BLaER1 treated with 17β-estradiol and CSF1 and Interleukin-3, amounts not matched to agents 10 nM and 100 nM (cell line): ENCODE measurements at regions not wholly inside any gene's neighbourhood (a gene's known extent, or its start where the extent isn't known, plus 50 kb on each side); places are given as distances from the start of the nearest gene placed in this dataset.

ENCODE experiments used
- H3K27ac ChIP-seq, 11 experiments: shearing (Covaris generic); formaldehyde crosslinking; 2 replicates each; pipeline ENCODE4 v1.8.1; 2022
- H3K27me3 ChIP-seq, 11 experiments: shearing (Covaris generic); formaldehyde crosslinking; 2 replicates each; pipeline ENCODE4 v1.8.1; 2022
- H3K36me3 ChIP-seq, 11 experiments: shearing (Covaris generic); formaldehyde crosslinking; 2 replicates each; pipeline ENCODE4 v1.8.1; 2022
- H3K4me1 ChIP-seq, 10 experiments: shearing (Covaris generic); formaldehyde crosslinking; 2 replicates each; pipeline ENCODE4 v1.8.1; 2022
- H3K4me2 ChIP-seq, 11 experiments: shearing (Covaris generic); formaldehyde crosslinking; 2 replicates each; pipeline ENCODE4 v1.8.1; 2022
- H3K4me3 ChIP-seq, 10 experiments: shearing (Covaris generic); formaldehyde crosslinking; 2 replicates each; pipeline ENCODE4 v1.8.1; 2022
- H3K9ac ChIP-seq, 11 experiments: shearing (Covaris generic); formaldehyde crosslinking; 2 replicates each; pipeline ENCODE4 v1.8.1; 2022
- H3K9me3 ChIP-seq, 11 experiments: shearing (Covaris generic); formaldehyde crosslinking; replicated peaks in 1 of 11; 2 replicates each; pipeline ENCODE4 v1.8.1; 2022
- H4K20me1 ChIP-seq, 11 experiments: shearing (Covaris generic); formaldehyde crosslinking; 2 replicates each; pipeline ENCODE4 v1.8.1; 2022
- Cebpa-rat ChIP-seq, 11 experiments: shearing (Covaris generic); IDR thresholded peaks; 2 replicates each; pipeline ENCODE4 v1.8.1; 2022

DNA sequence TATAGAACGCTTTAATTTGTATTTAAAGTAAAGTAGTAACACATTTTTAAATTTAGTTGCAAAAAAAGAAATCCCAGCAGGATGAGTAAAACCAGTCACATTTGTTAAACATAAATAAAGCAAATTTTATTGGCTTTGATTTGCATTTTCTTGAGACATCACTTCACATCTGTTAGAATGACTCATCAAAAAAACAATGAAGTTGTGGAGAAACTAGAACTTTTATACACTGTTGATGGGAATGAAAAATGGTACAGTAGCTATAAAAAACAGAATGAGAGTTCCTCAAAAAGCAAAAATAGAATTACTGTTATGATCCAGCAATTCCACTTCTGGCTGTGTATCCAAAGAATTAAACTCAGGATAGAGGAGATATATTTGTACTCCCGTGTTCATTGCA, 454.0 kb upstream of the KLHL4 start:
- no peaks in the 10 kb centered on the region for H3K9me3 ChIP-seq
- H3K4me2 ChIP-seq: no peak overlapping the region
- H3K27ac ChIP-seq: no peak overlapping the region
- TF ChIP-seq Cebpa-rat (IDR thresholded peaks at IDR 0.05): no peak
- no peaks in the 10 kb centered on the region for H3K36me3 ChIP-seq
- H3K4me3 ChIP-seq: no peak overlapping the region
- H3K4me1 ChIP-seq: peaks cover 0 to 8% (median 0%) of the 10 kb centered on the region in 10 experiments; a peak in 3 of 20 replicates
- H3K9ac ChIP-seq: no peak overlapping the region
- peaks cover 49 to 93% (median 81%) of the 10 kb centered on the region in 11 experiments for H3K27me3 ChIP-seq
- H4K20me1 ChIP-seq: 0 out of 22 replicates have a peak, but pooled peaks cover 0 to 3% (median 0%) of the 10 kb centered on the region in 11 experiments

DNA sequence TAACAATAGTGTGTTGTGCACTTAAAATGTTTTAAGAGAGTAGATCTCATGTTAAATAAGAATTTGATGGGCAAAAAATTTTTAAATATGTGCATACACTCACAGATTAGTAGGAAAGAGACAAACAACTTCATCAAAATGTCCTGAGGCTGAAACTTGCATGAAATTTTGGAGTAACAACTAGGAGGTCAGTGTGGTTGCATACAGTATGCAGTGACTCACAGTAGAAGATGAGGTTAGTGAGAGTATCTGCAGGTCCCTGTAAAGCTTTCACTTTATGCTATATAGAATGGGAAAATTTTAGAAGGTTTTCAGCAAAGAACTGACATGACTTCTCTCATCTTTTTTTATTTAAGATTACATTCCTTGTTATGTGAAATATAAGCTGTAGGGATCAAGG, 453.1 kb upstream of the KLHL4 start:
- Histone ChIP-seq H3K9ac (no peak overlapping the region), H3K9me3 (no peaks in the 10 kb centered on the region), H3K4me2 (no peak overlapping the region), H3K4me3 (no peak overlapping the region), H3K36me3 (no peaks in the 10 kb centered on the region), H3K27ac (no peak overlapping the region), H3K27me3 (peaks cover 42 to 93% (median 81%) of the 10 kb centered on the region in 11 experiments), H3K4me1 (peaks cover 0 to 8% (median 0%) of the 10 kb centered on the region in 10 experiments; a peak in 3 of 20 replicates), H4K20me1 (0 out of 22 replicates have a peak, but pooled peaks cover 0 to 3% (median 0%) of the 10 kb centered on the region in 11 experiments)
- no peak for TF ChIP-seq Cebpa-rat (IDR thresholded peaks at IDR 0.05)

DNA sequence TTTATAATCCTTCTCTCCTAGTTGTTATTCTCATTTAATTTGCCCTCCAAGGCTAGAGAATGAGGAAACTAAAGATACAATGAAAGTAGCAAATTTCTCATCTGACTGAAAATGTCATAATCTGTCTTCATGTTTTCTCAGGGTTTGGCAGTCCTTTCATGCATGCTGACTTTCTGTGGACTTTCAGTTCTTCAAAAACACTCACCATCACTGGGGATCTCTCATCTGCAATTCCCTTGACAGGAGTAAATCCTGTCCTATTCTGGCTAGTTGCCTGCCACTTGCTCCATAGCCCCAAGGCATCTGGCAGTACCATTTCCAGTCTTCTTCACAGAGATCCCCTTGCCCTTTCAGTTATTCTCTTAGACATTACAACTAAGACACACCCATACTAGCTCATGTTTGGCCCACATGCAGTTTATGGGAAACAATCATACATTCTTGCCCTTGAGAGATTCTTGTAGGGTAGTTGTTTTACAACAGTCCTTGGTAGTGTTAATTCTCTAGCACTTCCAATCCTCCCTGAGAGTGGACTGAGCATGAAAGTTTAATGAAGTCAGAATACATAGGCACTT, 449.7 kb upstream of the KLHL4 start:
- Histone ChIP-seq H3K4me2 (0 out of 22 replicates have a peak overlapping the region, but pooled peaks of 2 of the 11 experiments have one; percentile 5 to 13), H3K4me1 (peaks cover 0 to 8% (median 0%) of the 10 kb centered on the region in 10 experiments; a peak in 4 of 20 replicates), H3K9ac (no peak overlapping the region), H3K36me3 (no peaks in the 10 kb centered on the region), H3K9me3 (no peaks in the 10 kb centered on the region), H3K4me3 (no peak overlapping the region), H4K20me1 (0 out of 22 replicates have a peak, but pooled peaks cover 0 to 3% (median 0%) of the 10 kb centered on the region in 11 experiments), H3K27ac (peak overlapping the region in 6 of 11 experiments; percentile 35 to 65 (median 46); a peak in 10 of 22 replicates), H3K27me3 (peaks cover 24 to 97% (median 80%) of the 10 kb centered on the region in 11 experiments)
- peak in 1 of 11 experiments; percentile 23; a peak in 1 of 22 replicates for TF ChIP-seq Cebpa-rat (IDR thresholded peaks at IDR 0.05)

DNA sequence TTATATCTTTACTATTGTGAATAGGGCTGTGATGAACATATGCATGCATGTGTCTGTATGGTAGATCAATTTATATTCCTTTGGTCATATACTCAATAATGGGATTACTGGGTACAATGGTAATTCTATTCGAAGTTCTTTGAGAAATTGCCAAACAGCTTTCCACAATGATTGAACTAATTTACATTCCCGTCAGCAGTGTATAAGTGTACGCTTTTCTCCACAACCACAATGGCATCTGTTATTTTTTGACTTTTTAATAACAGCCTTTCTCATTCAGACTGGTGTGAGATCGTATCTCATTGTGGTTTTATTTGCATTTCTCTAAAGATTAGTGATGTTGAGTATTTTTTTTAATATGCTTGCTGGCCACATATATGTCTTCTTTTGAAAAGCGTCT, 439.4 kb upstream of the KLHL4 start:
- Histone ChIP-seq H3K4me1 (no peaks in the 10 kb centered on the region), H4K20me1 (no peaks in the 10 kb centered on the region; a peak in 1 of 22 replicates), H3K27ac (no peak overlapping the region), H3K9me3 (no peaks in the 10 kb centered on the region; a peak in 1 of 22 replicates), H3K9ac (no peak overlapping the region), H3K27me3 (peaks cover 5 to 79% (median 56%) of the 10 kb centered on the region in 11 experiments; a peak in 20 of 22 replicates), H3K36me3 (no peaks in the 10 kb centered on the region), H3K4me3 (no peak overlapping the region), H3K4me2 (no peak overlapping the region)
- no peak for TF ChIP-seq Cebpa-rat (IDR thresholded peaks at IDR 0.05)

DNA sequence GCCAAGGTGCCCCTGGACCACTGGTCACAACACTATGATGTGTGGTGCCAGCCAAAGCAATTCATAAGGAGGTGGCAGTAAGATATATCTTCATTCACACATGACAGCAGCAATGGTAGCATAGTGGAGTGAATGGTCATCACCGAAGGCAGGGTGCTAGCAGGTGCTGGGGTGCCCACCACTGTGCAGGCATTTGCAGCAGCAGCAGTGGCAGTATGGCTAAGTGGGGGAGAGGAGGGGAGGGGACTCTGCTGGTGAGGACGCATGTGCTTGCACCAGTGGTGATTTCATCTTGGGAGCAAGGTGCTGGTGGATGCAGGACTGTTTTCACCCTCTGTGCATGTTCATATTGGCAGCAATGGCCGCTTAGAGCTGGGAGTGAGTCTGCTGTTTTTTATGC, 419.1 kb upstream of the KLHL4 start:
- no peaks in the 10 kb centered on the region for H3K36me3 ChIP-seq
- TF ChIP-seq Cebpa-rat (IDR thresholded peaks at IDR 0.05): no peak
- no peak overlapping the region for H3K27ac ChIP-seq
- H3K27me3 ChIP-seq: peaks cover 76 to 98% (median 97%) of the 10 kb centered on the region in 11 experiments
- H3K9me3 ChIP-seq: peaks cover 0 to 5% (median 0%) of the 10 kb centered on the region in 11 experiments; a peak in 1 of 22 replicates
- no peak overlapping the region for H3K4me3 ChIP-seq
- peaks cover 0 to 12% (median 0%) of the 10 kb centered on the region in 11 experiments; a peak in 6 of 22 replicates for H4K20me1 ChIP-seq
- H3K4me2 ChIP-seq: no peak overlapping the region
- peaks cover 0 to 10% (median 8%) of the 10 kb centered on the region in 10 experiments; a peak in 9 of 20 replicates for H3K4me1 ChIP-seq
- H3K9ac ChIP-seq: no peak overlapping the region

DNA sequence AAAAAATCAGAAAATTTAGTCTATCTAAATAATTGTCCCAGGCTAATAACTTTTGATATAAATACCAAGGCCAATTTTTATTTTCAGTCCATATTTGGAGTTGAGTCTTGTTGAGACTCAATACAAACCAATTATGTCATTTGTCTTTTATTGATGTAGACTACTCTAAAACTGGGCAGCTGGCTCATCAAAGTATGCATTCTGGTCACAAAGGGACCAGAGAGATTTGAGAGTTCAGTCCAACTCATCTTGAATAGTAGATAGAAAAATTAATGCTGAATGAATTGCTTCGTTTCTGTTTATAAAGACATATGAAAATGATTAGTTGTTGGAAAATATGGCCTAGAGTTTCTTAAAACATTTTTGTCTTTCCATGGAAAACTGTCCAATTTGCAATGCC, 412.5 kb upstream of the KLHL4 start:
- H4K20me1 ChIP-seq: peaks cover 0 to 8% (median 0%) of the 10 kb centered on the region in 11 experiments; a peak in 3 of 22 replicates
- no peak for TF ChIP-seq Cebpa-rat (IDR thresholded peaks at IDR 0.05)
- H3K36me3 ChIP-seq: no peaks in the 10 kb centered on the region
- H3K4me3 ChIP-seq: no peak overlapping the region
- H3K9me3 ChIP-seq: peaks cover 1 to 6% (median 4%) of the 10 kb centered on the region in 11 experiments; a peak in 10 of 22 replicates
- H3K9ac ChIP-seq: no peak overlapping the region
- peaks cover 42 to 90% (median 79%) of the 10 kb centered on the region in 11 experiments for H3K27me3 ChIP-seq
- H3K4me1 ChIP-seq: peaks cover 0 to 10% (median 8%) of the 10 kb centered on the region in 10 experiments; a peak in 9 of 20 replicates
- H3K4me2 ChIP-seq: no peak overlapping the region
- no peak overlapping the region for H3K27ac ChIP-seq

DNA sequence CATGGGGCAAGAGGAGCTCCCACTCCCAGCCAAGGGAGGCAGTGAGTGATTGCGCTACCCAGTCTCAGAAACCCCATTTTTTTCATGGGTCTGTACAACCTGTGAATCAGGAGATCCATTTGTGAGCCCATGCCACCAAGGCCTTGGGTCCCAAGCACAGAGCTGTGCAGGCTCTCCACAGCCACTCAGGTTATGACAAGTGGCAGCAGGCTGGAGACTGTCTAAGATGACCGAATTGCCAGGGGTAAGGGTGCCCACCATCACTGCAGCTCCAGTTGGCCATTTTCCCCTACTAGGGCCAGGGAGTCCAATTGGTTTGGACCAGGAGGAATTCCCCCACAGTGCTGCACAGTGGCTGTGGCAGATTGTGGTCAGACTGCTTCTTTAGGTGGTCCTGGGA, 407.5 kb upstream of the KLHL4 start:
- Histone ChIP-seq H3K27ac (no peak overlapping the region), H3K4me2 (no peak overlapping the region), H3K9me3 (peaks cover 5 to 18% (median 9%) of the 10 kb centered on the region in 11 experiments; a peak in 12 of 22 replicates), H3K9ac (no peak overlapping the region), H3K4me3 (no peak overlapping the region), H3K27me3 (peaks cover 12 to 58% (median 47%) of the 10 kb centered on the region in 11 experiments; a peak in 20 of 22 replicates), H3K4me1 (no peaks in the 10 kb centered on the region), H4K20me1 (no peaks in the 10 kb centered on the region), H3K36me3 (no peaks in the 10 kb centered on the region)
- TF ChIP-seq Cebpa-rat (IDR thresholded peaks at IDR 0.05): no peak

DNA sequence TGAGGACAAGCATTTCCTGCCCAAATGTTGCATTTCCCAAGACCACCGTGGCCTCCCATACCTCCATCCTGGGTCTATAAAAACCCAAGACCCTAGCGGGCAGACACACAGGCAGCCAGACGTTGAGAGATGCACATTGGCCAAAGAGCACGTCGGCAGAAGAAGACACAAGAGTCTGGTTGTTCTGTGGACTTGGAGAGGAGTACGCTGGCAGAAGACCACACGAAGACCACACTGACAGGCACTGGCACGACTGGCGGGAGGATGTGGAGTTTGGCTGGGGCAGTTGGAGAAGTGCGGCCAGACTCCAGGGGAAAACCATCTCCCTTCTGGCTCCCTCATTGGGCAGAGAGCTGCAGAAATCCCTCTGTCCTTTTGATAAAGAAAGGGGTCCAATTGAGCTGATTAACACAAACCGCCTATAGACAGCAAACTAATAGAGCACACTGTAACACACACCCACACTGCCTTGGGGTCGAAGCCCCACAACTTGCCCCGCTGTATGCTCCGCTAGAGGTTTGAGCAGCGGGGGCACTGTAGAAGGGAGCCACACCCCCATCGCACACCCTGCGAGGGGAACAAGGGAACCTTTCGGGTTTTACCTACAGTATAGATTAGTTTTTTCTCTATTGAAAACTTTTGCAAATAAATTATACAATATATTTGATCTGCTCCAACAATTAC, 376.7 kb upstream of the KLHL4 start:
- TF ChIP-seq Cebpa-rat (IDR thresholded peaks at IDR 0.05): no peak
- Histone ChIP-seq H3K4me3 (no peak overlapping the region), H3K9me3 (no peaks in the 10 kb centered on the region; a peak in 2 of 22 replicates), H3K27me3 (peaks cover 16 to 77% (median 53%) of the 10 kb centered on the region in 11 experiments), H3K4me1 (no peaks in the 10 kb centered on the region), H3K4me2 (no peak overlapping the region), H3K36me3 (no peaks in the 10 kb centered on the region), H3K9ac (no peak overlapping the region), H4K20me1 (no peaks in the 10 kb centered on the region), H3K27ac (no peak overlapping the region)

DNA sequence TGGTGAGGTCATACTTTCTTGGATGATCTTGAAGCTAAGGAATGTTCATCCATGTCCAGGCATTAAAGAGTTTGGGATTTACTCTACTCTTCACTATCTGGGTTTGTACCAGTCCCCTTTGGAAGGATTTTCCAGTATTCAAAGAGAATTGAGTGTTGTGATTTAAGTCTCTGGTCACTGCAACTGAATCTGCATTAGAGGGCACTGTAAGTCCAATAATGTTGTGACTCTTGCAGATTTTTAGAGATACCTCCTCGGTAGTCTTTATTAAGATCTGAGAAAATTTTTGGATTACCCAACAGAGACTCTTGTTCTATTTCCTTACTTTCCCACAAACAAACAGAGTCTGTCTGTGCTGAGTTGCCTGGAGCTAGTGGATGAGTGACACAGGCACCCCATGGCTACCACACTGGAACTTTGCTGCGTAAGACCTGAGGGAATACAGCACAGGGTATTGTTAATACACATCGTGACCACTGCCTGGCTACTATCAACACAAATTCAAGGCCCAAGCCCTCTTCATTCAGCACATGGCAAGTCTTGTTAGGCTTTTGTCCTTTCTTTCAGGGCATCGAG, 357.1 kb upstream of the KLHL4 start:
- H3K4me2 ChIP-seq: no peak overlapping the region
- H3K36me3 ChIP-seq: no peaks in the 10 kb centered on the region
- H3K27me3 ChIP-seq: peaks cover 8 to 93% (median 68%) of the 10 kb centered on the region in 11 experiments; a peak in 20 of 22 replicates
- no peaks in the 10 kb centered on the region for H4K20me1 ChIP-seq
- no peaks in the 10 kb centered on the region for H3K4me1 ChIP-seq
- TF ChIP-seq Cebpa-rat (IDR thresholded peaks at IDR 0.05): no peak
- no peak overlapping the region for H3K4me3 ChIP-seq
- no peak overlapping the region for H3K27ac ChIP-seq
- H3K9ac ChIP-seq: no peak overlapping the region
- H3K9me3 ChIP-seq: peaks cover 0 to 18% (median 3%) of the 10 kb centered on the region in 11 experiments; a peak in 7 of 22 replicates
